HG03097 (cell line): ENCODE measurements at regions not wholly inside any gene's neighbourhood (a gene's known extent, or its start where the extent isn't known, plus 50 kb on each side); places are given as distances from the start of the nearest gene placed in this dataset.

ENCODE experiments used
- ATAC-seq: cut with Tn5 transposase; IDR thresholded peaks from one replicate; pipeline ENCODE4 v1.9.1; 2021; ENCODE audit not compliant: unreplicated experiment, low FRiP score

DNA sequence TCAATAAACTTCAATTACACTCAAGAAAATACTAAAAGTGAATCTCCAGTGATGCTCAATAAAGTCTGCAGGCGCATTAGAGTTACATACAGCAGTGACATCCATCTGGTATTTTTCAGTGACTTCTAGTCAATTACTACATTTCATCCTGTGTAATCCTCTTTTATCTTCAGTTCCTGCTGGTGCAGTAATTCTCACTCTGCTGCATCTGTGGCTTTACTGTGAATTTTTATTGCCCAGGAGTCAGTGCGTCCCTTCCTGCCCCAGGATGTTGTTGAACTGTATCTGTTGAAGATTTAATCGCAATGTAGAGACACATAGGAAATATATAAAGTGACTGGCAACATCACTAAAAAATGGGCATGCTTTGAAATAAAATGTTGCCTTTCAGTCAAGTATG lies 196.3 kb upstream of the TMTC4 start:
- no peak for ATAC-seq

DNA sequence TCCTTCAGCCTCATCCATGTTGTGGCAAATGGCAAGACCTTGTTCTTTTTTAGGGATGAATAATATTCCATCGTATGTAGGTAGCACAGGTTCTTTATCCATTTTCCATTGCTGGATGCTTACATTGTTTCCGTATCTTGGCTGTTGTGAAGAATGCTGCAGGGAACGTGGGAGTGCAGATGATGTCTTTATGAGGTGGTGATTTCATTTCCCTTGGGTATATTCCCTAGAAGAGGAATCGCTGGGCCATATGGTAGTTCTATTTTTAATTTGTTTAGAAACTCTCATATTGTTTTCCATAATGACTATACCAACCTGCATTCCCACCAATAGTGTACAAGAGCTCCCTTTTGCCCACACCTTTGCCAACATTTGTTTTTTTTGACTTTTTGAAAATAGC lies 186.3 kb upstream of the TMTC4 start:
- ATAC-seq, result no peak

DNA sequence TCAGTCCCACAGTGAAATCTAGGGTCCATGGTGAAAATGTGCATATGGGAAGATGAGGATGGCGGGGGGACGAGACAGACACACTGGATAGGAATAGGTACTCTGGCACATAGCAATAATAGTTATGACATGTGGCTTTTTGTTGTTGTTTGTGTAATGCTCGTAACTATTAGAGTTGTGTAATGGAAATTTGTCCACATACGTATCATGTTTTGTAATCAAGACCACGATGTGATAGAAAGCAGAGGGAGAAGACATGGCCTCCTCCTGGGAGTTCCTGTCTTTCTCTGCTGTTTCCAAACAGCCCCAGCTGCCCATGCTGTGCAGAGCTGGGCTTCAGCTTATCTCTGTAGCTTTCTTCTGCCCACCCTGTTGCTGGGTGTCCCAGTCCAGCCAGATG lies 185.3 kb upstream of the TMTC4 start:
- no peak for ATAC-seq

DNA sequence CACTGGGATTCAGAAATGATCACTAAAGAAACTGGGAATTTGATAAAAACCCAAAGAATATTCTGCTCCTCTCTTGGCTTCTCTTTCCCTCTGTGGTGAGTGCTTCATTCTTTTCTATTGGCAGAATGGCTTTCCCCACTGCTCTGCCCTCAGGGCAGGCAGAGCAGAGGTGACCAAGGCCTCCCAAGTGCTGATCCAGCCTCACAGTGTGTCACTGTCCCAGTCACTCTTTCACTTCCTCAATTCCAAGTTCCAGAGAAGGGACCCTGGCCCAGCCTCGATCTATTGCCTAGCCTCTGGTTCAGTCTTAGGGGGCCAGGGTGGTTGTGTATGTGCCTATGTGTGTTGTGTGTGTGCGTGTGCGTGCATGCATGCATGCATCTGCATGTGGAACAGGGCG lies 180.6 kb upstream of the TMTC4 start:
- no peak for ATAC-seq

DNA sequence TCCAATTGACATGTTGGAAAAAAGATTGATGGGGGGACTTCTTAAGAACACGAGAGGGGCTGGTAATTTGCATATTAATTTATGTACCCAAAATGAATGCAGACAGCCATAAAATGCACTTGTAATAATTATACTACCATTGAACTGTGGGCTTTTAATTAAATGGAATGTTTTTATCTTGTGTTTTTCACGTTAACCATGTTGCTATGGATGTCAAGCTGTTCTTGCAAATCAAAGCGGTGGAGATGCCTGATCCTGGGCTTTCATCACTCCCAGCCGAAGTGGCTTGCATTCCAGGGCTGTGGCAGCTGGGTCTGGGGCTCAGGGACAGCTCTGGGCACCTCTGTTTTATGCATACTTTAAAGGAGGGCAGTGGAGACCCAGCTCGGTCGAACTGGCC lies 179.4 kb upstream of the TMTC4 start:
- ATAC-seq, result no peak

DNA sequence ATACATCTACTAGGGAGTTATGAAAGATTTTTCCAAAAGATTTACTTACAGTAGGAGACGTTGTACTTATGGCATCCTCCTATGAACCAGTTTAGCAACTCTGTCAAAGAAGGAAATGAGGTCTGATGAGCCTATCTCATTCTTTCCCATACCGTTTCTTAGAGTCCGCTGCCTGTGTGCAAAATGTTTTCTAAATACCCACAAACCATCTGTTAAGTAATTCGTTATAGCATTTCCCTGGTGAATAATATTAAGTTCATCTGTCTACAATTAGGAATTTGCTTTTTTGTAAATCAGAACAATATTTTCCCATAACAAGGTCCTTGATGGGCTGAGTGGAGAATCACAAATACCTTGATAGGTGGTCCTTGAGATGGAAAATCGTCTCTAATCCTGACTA lies 178.8 kb upstream of the TMTC4 start:
- no peak for ATAC-seq

DNA sequence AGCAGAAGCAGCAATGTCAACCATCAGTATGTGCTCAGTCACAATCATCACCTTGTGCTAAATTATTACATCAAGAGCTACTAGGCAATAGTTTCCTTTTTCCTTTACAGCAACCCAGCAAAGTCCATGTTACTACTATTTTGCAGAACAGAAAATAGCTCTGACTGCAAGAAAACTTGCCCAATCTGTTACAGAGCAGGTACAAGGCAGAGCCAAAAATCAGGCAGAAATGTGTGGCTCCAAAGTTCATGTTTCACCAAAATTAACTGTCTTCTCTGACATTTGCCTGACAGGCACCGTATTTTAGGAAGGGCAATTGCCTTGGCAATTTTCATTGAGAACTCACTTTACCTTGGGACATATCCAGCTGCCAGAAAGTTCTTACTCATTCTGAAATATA lies 177.6 kb upstream of the TMTC4 start:
- ATAC-seq, result no peak

DNA sequence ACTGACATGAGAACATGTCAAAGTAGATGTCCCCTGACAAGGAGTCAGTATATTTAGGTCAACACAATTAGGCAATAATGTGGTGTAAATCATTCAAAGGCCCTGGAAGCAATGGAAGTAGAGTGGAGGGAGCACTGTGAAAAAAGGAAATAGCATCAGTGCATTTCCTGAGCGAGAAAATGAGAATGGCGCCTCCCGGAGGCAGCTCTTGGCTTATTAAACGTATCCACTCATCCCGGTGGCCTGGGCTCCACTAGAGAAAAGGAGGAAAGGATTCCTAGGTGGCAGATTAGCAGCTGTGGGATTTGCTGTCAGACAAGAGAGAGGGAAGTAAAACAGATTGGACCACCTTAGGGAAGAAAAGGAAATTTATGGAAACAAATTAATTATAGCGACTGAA lies 173.7 kb upstream of the TMTC4 start:
- no peak for ATAC-seq

DNA sequence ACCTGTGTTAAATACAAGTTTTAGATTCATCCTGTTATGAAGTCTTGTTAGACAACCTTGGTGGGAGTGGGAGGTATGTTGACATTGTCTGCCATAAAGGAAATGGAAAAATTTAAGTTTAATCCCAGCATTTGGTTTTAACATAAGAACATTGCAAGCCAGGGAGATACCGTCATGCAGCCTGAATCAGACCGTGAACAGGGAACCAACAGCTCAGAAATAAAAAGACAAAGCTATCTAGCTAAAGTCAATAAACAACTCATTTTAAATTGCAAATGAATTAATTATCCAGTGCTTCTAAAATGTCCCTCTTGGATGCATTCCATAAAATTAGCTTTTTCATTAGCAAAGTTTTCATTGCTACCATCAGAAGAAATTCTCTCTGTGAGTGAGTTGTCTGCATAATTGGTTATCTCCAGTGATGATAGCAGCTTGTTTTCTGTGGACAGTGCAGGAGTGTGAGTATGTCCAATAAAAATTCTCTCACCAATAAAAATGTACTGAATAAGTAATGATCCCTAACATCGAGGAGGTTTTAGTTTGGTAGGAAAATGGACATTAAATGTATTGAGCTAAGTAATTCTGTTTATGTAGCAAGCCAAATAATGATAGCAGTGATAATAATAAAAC lies 170.6 kb upstream of the TMTC4 start:
- no peak for ATAC-seq

DNA sequence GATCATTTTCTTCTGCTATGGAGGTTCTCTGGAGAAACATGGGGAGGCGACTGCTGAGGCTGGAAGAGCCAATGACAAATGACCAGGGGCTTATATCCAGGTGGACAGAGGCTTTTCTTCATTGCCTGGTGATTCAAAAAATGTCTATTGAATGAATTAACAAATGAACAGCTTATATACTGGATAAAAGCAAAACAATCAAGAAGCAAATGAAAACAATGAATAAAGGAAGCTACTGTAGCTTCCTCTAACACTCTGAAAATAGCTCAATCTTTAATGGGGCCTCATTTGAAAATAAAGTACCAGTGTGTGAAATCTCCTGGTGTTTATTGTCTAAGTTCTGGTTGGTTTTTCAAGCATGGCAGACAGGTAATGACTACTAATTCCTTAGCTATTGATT lies 167.5 kb upstream of the TMTC4 start:
- ATAC-seq, result no peak

DNA sequence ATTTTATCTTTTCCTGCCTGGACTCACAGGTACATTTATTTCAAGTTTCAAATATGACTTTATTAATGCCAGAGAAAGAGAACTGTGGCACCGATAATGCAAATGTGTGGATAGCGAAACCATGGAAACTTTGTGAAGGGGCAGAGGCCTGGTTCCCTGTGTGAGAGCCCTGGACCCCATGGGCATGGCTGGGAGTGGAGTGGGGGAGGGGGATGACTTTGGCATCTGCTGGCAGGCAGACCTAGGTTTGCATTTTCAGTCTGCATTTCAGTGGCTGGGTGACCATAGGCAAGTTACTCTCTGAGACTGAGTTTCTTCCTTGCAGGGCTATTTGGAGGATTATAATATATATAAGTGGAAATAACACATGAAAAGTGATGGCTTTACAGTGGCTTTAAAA lies 163.8 kb upstream of the TMTC4 start:
- ATAC-seq, result no peak

DNA sequence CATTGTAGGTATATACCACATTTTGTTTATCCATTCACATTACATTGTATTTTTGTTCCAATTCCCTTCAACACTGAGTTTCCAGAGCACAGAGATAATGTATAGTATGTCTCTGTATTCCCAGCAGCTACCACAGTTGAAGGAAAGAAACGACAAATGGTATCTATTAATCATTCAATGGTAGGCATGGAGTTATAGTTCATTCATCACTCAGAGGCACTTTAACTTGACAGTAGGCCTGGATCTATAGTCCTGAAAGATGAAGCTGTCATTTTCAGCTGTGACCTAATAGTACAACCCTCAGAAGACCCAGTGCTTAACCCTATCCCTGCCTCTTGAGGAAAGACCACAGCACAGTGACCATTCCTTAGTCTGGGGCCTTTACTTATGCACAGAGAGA lies 163.0 kb upstream of the TMTC4 start:
- ATAC-seq, result no peak

DNA sequence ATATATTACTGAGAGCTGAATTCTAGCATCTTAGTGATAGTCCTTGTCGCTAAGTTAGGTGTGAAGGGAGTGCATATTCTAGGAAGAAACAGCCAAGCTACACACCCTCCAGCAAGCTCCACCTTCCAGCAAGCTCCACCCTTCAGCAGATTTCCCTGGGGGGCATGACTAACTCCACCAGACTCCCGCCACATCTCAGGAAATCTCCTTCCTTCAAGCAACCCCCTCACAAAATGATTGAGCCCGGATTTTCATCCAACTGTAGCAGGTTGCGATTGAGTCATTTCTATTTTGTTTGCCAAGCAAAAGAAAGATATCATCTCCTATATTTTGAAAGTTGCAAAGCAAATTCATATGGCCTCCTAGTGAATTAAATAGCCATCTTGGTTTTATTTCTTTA lies 162.1 kb upstream of the TMTC4 start:
- no peak for ATAC-seq

DNA sequence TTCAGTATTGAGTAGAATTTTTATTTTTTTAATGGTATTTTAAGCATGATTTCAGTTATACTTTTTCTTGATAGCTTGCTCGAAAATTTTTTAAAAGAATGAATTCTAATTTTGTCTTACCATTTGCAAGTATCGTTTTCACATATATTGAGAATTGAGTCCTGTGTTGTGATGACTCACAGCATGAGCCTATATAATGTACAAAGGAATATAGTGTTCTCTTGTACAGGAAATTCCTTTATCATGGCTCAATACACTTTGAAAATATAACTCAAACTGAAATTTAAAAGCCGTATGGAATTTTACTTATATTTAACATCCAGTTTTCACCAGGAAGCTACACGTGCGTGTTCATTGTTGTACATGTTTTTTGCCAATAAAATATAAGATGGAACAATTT lies 161.1 kb upstream of the TMTC4 start:
- no peak for ATAC-seq

DNA sequence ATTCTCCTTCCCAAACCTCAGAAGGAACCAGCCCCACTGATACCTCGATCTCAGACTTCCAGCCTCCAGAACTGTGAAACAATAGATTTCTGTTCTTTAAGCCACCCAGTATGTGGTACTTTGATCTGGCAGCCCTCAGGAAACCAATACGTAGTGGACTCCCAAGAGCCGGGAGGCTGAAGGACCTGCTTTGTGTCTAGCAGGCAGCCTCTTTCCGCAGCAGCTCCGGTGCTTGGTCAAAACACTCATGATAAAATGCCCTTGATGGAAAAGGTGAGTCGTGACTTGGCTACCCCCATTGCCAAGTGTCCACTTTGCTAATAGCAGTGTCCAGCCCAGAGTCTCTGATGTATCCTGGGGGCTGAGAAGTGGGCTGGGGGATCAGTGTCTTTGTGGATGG lies 158.8 kb upstream of the TMTC4 start:
- ATAC-seq, result no peak

DNA sequence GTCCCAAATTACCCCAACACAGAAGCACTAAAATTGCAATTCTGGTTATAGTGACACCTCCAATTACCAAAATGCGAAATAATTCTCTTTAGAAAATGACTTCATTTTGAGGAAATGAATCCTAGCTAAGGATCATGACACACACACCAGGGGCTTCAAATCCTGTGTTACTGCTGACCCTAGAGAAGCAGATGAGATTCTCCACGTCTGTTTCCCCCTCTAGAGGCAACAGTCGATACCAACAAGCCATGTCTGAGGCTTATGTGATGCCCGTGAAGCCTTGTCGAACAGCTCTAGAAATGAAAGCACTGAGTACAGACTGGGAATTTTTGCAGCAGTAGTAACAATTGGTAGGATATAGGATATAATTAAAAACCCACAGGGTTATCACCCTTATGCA lies 153.6 kb upstream of the TMTC4 start:
- no peak for ATAC-seq

DNA sequence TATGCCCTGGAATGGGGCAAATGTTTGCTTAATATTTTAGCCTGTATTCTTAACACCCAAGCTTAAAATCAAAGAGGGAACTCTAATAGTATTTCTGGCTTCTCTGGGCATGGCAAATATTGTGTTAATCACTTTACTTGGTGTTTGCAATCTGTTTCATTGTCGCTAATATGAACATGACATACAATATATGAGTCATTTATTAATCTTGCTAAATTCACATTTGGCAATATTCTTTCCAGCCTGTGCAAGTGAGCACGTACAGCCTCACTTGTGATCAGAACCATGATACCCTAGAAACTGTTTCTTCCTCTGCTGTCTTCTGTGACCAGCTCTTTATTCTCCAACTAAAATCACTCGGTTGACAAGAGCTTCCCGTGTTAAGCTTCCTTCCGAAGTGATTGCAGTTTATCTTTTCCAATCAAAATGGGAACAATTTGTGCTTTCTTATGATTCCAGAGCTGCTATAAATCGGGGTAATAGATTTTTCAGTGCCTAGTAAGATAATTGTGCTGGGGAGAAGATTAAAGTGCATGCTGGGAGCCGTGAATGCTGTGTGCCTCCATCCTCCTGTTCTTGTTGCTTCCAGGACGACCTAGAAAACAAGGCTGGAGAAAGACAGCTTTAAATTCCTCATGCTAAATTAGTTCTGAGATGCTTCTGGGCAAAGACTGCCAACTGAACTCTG lies 153.0 kb upstream of the TMTC4 start:
- ATAC-seq, result no peak

DNA sequence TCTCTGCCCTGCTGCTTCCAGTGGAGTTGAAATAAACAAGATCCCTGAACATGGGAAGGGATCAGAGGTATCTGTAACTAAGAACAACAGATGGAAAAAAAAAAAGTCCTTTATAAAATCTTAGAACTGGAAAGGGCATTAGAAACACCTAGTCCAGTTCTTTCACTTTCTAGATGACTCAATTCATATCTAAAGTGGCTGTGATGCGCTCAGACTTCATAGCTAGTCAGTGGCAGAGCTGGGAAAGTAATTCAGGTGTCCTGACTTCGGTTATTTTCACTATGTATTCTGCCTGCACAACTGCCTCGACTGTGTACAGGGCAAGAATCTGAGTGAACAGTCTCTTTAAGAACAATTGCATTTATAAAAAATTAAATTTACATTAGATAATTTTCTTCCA lies 151.8 kb upstream of the TMTC4 start:
- ATAC-seq, result no peak

DNA sequence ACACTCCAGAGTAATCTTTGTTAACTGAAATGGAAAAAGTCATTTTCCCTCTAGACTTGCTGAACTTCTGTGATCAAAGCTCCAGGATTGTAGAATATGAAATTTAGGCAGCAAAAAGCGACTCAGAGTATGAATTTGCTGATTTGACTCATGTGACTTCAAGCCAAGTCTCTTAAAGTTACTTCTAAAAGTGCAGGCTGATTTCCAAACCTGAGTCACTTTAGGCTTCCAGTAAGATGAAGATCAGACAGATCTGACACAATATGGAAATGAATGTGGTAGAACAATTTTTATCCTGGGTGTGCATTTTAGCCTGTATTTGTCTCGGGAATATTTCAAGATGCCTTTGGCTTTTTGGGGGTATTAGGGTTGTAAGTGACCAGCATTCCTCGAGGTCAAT lies 151.0 kb upstream of the TMTC4 start:
- no peak for ATAC-seq

DNA sequence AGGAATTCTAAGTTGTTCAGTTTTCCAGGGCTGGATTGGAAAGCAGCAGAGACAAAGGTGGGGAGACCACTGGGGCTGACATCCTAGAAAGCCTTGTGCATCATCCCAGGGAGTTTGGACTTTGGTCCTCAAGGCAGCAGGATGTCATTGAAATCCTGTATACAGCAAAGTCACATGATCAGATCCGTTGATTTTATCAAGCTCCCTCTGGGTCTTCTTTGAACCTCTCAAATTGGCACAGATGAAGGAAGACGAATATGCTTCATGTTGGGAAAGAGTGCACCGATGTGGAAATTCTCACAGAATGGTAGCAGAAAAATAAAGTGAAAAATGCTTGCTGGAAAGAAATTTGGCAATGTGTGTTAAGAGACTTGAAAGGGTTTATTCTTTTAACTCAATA lies 149.8 kb upstream of the TMTC4 start:
- ATAC-seq, result no peak

DNA sequence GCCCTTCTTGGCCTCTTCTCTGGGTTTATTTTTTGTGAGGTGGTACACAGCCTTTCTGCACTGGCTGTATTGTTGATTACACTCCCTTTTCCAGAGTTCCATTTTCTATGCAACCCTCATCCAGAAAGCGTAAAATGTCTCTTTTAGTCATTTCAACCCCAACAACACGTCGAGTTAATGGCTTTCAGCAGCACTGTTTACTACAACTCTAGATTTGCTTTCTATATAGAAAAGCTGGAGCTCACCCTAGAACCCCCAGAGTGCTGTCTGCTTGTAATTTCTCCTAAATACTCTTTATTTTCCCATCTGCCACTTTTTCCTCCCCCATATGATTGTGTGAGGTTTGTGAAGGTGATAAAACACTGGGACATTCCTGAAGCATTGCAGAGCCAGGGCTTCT lies 148.9 kb upstream of the TMTC4 start:
- ATAC-seq, result no peak

DNA sequence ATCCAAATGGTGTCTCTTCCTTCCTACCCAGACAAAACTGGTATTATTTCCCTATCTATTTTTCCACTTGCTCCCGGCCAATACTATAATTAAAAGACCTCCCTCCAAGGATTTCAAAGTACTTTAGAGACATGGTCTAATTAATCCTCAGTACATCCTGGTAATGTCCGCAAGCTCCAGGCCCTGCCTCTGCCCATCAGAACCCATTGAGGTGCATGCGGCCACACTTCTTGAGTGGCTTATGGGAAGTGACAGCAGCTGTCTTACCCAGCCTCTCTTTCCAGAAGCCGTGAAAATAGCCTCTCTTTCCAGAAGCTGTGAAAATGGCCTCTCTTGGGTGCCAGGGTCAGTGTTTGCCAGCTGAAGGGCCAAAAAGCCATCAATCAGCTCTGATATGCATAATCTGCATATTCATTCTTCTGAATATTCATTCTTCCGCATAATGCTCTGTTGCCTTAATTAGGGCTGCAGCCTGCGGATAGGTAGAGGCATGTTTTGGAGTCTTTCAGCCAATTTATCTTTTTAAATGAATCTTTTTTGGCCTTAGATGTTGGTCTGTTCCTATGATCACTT lies 148.4 kb upstream of the TMTC4 start:
- no peak for ATAC-seq

DNA sequence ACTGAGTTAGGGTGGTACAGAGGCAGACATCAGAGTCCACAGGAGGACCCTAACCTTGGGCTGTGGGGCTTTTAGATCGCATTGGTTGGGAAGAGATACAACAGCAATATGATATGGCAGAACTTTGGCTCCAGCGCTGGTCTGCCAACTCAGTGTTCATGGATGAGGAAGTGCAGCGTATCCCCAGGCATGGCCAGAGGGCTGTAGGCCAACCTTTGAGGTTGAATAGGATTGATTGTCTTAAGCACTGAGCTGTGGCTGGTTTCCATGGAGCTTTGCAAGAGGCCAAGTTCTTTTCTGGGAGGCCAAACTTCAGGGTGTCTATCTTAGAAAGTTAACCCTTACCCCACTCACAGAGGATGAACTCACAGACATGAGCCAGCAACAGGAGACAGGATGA lies 144.1 kb upstream of the TMTC4 start:
- no peak for ATAC-seq
